CD14-positive monocyte (primary cell): ENCODE measurements at regions not wholly inside any gene's neighbourhood (a gene's known extent, or its start where the extent isn't known, plus 50 kb on each side); places are given as distances from the start of the nearest gene placed in this dataset.

ENCODE experiments used
- DNase-seq, 3 donors: peaks; one replicate each; pipeline ENCODE4 v3.0.0-alpha.2; 2011 to 2022
- H2AFZ ChIP-seq: 2 replicates; pipeline ENCODE4 v1.6.0; 2012; ENCODE audit warnings: mild to moderate bottlenecking, low read depth, low read length, inconsistent platforms; ENCODE audit not compliant: insufficient read depth, poor library complexity, severe bottlenecking
- H3K27ac ChIP-seq, 2 donors: 1 replicate in 1 of 2; 2 replicates in 1 of 2; pipeline ENCODE4 v1.5.1; 2012 to 2013; ENCODE audit warnings: low read length in 2 of 2, control low read depth in 1 of 2, inconsistent platforms in 1 of 2, low read depth in 1 of 2, mild to moderate bottlenecking in 1 of 2
- H3K27me3 ChIP-seq, 2 donors: one replicate each; pipeline versions ENCODE4 v1.6.0 to v1.6.1; 2011 to 2013; ENCODE audit warnings: low read length in 2 of 2; ENCODE audit not compliant: control insufficient read depth in 2 of 2, insufficient read depth in 2 of 2
- H3K36me3 ChIP-seq, 2 donors: replicated peaks in 1 of 2; 1 replicate in 1 of 2; 2 replicates in 1 of 2; pipeline versions ENCODE4 v1.5.1 to v1.6.1; 2012 to 2013; ENCODE audit warnings: low read length in 2 of 2, control low read depth in 1 of 2, inconsistent platforms in 1 of 2, mild to moderate bottlenecking in 1 of 2; ENCODE audit not compliant: insufficient read depth in 2 of 2, control insufficient read depth in 1 of 2
- H3K4me1 ChIP-seq, 2 donors: 1 replicate in 1 of 2; 2 replicates in 1 of 2; pipeline versions ENCODE4 v1.5.1 to v1.6.1; 2012 to 2013; ENCODE audit warnings: low read length in 2 of 2, control low read depth in 1 of 2, inconsistent platforms in 1 of 2, mild to moderate bottlenecking in 1 of 2, moderate library complexity in 1 of 2; ENCODE audit not compliant: insufficient read depth in 2 of 2, control insufficient read depth in 1 of 2
- H3K4me2 ChIP-seq: replicated peaks from 2 replicates; pipeline ENCODE3; 2012; ENCODE audit warnings: low read length, moderate library complexity, mild to moderate bottlenecking; ENCODE audit not compliant: poor library complexity, severe bottlenecking; ENCODE audit errors: extremely low read depth
- H3K4me3 ChIP-seq, 3 experiments: fragments of 200-600 bp in 1 of 3; sonication (generic) in 1 of 3; replicated peaks in 1 of 3; 1 replicate in 2 of 3; 2 replicates in 1 of 3; pipeline ENCODE4 v1.5.1; 2011 to 2013; ENCODE audit warnings: low read length in 3 of 3, mild to moderate bottlenecking in 3 of 3, control low read depth in 2 of 3, low read depth in 2 of 3, inconsistent platforms in 1 of 3, moderate library complexity in 1 of 3
- H3K79me2 ChIP-seq: 2 replicates; pipeline ENCODE4 v1.6.0; 2012; ENCODE audit warnings: mild to moderate bottlenecking, control low read depth, inconsistent platforms, low read length, moderate library complexity; ENCODE audit not compliant: insufficient read depth
- H3K9ac ChIP-seq: 2 replicates; pipeline ENCODE4 v1.6.0; 2017; ENCODE audit warnings: low read length, mild to moderate bottlenecking; ENCODE audit not compliant: insufficient read depth, poor library complexity, severe bottlenecking
- H3K9me3 ChIP-seq, 2 donors: replicated peaks in 1 of 2; 1 replicate in 1 of 2; 2 replicates in 1 of 2; pipeline versions ENCODE4 v1.5.1 to v1.6.1; 2012 to 2013; ENCODE audit warnings: low read length in 2 of 2, control low read depth in 1 of 2; ENCODE audit not compliant: control insufficient read depth in 1 of 2, insufficient read depth in 1 of 2
- H4K20me1 ChIP-seq: 2 replicates; pipeline ENCODE4 v1.6.0; 2012; ENCODE audit warnings: mild to moderate bottlenecking, low read length, control low read depth, moderate library complexity; ENCODE audit not compliant: insufficient read depth
- H3K27ac Mint-ChIP-seq, 7 donors: one replicate each; pipeline ENCODE4 v1.8.0; 2020; ENCODE audit warnings: mild to moderate bottlenecking in 7 of 7, mixed read lengths in 7 of 7, moderate library complexity in 6 of 7, inconsistent platforms in 2 of 7
- H3K27me3 Mint-ChIP-seq, 3 donors: one replicate each; pipeline ENCODE4 v1.8.0; 2021 to 2022; ENCODE audit warnings: low read depth in 3 of 3, mild to moderate bottlenecking in 3 of 3, mixed read lengths in 3 of 3, moderate library complexity in 3 of 3, inconsistent platforms in 1 of 3
- H3K36me3 Mint-ChIP-seq, 2 donors: one replicate each; pipeline ENCODE4 v1.8.0; 2020; ENCODE audit warnings: mixed read lengths in 2 of 2, inconsistent platforms in 1 of 2, mild to moderate bottlenecking in 1 of 2
- H3K4me1 Mint-ChIP-seq: one replicate; pipeline ENCODE4 v1.8.0; 2020; ENCODE audit warnings: mild to moderate bottlenecking, mixed read lengths
- H3K4me3 Mint-ChIP-seq, 2 donors: one replicate each; pipeline ENCODE4 v1.8.0; 2020; ENCODE audit warnings: mild to moderate bottlenecking in 2 of 2, mixed read lengths in 2 of 2, moderate library complexity in 1 of 2
- H3K9me3 Mint-ChIP-seq, 7 donors: one replicate each; pipeline ENCODE4 v1.8.0; 2020 to 2022; ENCODE audit warnings: mixed read lengths in 7 of 7, mild to moderate bottlenecking in 6 of 7, moderate library complexity in 6 of 7, inconsistent platforms in 2 of 7
- WGBS: methylation state at CpG from one replicate; pipeline ENCODE4 v1.1.5; 2013; ENCODE audit warnings: missing lambda C conversion rate; ENCODE audit not compliant: insufficient coverage; 5-methylcytosine and 5-hydroxymethylcytosine counted together
- intact Hi-C, 2 donors: fragments of 100-400 bp; cut with micrococcal nuclease; formaldehyde crosslinking; loops; one replicate each; pipeline versions ENCODE4 v1.15.0 to v1.15.1; 2023
- TF ChIP-seq, protein P1 (sequence below): fragments of 200-600 bp; IDR thresholded peaks from one replicate; pipeline ENCODE4 v1.8.0; 2022; ENCODE audit warnings: antibody characterized with exemption, mild to moderate bottlenecking

GRCh38 chr3:154658000-154658399 lies 228.0 kb upstream of the GPR149 start:
- Histone ChIP-seq H3K4me3 (no peak overlapping the region), H3K4me2 (no peak overlapping the region), H3K27ac (no peak overlapping the region), H3K9ac (no peak overlapping the region), H3K79me2 (no peaks in the 10 kb centered on the region), H2AFZ (no peak overlapping the region), H4K20me1 (no peaks in the 10 kb centered on the region), H3K9me3 (no peaks in the 10 kb centered on the region), H3K4me1 (no peaks in the 10 kb centered on the region), H3K36me3 (no peaks in the 10 kb centered on the region), H3K27me3 (no peaks in the 10 kb centered on the region)
- no peak for DNase-seq
- Mint-ChIP-seq H3K27me3 (no peaks in the 10 kb centered on the region), H3K9me3 (peaks cover 0 to 12% (median 2%) of the 10 kb centered on the region in 7 donors), H3K4me3 (no peak overlapping the region), H3K36me3 (no peaks in the 10 kb centered on the region), H3K27ac (no peak overlapping the region), H3K4me1 (peaks cover 4% of the 10 kb centered on the region)
- intact Hi-C loops = no loop called here
- TF ChIP-seq, protein P1, sequence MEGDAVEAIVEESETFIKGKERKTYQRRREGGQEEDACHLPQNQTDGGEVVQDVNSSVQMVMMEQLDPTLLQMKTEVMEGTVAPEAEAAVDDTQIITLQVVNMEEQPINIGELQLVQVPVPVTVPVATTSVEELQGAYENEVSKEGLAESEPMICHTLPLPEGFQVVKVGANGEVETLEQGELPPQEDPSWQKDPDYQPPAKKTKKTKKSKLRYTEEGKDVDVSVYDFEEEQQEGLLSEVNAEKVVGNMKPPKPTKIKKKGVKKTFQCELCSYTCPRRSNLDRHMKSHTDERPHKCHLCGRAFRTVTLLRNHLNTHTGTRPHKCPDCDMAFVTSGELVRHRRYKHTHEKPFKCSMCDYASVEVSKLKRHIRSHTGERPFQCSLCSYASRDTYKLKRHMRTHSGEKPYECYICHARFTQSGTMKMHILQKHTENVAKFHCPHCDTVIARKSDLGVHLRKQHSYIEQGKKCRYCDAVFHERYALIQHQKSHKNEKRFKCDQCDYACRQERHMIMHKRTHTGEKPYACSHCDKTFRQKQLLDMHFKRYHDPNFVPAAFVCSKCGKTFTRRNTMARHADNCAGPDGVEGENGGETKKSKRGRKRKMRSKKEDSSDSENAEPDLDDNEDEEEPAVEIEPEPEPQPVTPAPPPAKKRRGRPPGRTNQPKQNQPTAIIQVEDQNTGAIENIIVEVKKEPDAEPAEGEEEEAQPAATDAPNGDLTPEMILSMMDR = no peak

- Histone ChIP-seq H3K4me2 (no peak overlapping the region), H4K20me1 (no peaks in the 10 kb centered on the region), H3K36me3 (no peaks in the 10 kb centered on the region), H3K27me3 (no peaks in the 10 kb centered on the region), H2AFZ (no peak overlapping the region), H3K9ac (no peak overlapping the region), H3K9me3 (no peaks in the 10 kb centered on the region), H3K27ac (no peak overlapping the region), H3K79me2 (no peaks in the 10 kb centered on the region), H3K4me3 (no peak overlapping the region), H3K4me1 (no peaks in the 10 kb centered on the region)
- intact Hi-C loops = no loop called here
- H3K27ac Mint-ChIP-seq = no peak overlapping the region
- DNase-seq = no peak
- peaks cover 4% of the 10 kb centered on the region for H3K4me1 Mint-ChIP-seq
- H3K4me3 Mint-ChIP-seq = no peak overlapping the region
- peaks cover 0 to 8% (median 2%) of the 10 kb centered on the region in 7 donors for H3K9me3 Mint-ChIP-seq
- no peaks in the 10 kb centered on the region for H3K27me3 Mint-ChIP-seq
- H3K36me3 Mint-ChIP-seq = no peaks in the 10 kb centered on the region
- 89% methylated on average over 4 of the region's 4 CpGs for WGBS
- TF ChIP-seq, protein P1 = no peak
These were observed 227.2 kb upstream of the GPR149 start for GRCh38 chr3:154657218-154657617.
